IPS-18c (cell line): ENCODE measurements at regions not wholly inside any gene's neighbourhood (a gene's known extent, or its start where the extent isn't known, plus 50 kb on each side); places are given as distances from the start of the nearest gene placed in this dataset.
A peak's percentile ranks its signal among the peaks of the same experiment; 100 is the strongest.
"Not testable (repeated sequence)": the region's sequence is repeated elsewhere in the genome, so short reads cannot be mapped to it uniquely, and the experiment has no call there.

ENCODE experiments used
- H3K4me3 ChIP-seq: 2 replicates; pipeline ENCODE4 v1.7.0; 2013; ENCODE audit warnings: low read depth, mild to moderate bottlenecking, low read length, moderate library complexity; ENCODE audit not compliant: insufficient read depth
- H3K9me3 ChIP-seq: one replicate; pipeline ENCODE4 v1.6.1; 2013; ENCODE audit warnings: mild to moderate bottlenecking, low read length, moderate library complexity; ENCODE audit not compliant: control insufficient read depth, insufficient read depth

DNA sequence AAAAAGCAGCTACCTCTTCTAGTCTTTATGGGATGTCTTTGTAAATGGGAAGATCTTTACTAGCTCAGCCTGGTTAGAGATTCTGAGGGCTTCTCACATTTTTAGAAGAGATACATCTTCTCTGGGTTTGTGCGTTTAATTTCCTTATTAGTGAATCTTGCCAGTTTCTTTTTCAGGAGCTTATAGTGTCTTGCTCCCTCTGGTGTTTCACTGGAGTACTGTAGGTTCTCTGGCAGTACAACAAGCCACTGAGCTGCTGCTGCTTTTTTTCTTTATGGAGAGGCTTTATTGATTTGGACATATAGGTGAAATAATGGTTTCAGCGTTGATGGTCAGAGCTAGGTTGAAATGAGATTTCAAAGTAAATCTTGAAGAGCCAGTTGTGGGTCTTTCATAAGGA, 82.9 kb downstream of the LAS1L start:
- H3K4me3 ChIP-seq: no peak overlapping the region
- peaks cover 6% of the 10 kb centered on the region for H3K9me3 ChIP-seq

DNA sequence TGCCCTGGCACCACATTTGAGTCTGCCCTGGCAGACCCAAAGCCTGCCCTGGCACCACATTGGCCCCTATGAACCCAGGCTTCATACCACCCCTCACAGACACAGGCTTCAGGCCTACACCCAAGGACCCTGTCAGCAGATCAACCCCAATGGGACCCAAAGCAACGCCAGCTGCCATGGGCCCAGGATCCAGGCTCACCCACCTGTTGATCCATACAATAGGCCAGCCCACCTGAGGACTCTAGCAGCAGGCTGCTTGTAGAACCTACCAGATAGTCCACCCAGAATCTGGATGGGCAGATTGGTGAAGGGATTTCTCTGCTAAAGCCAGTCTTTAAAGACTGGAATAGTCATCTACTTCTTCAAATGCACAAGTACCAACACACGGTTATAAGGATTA, 114.4 kb downstream of the LAS1L start:
- no peak overlapping the region for H3K4me3 ChIP-seq
- peaks cover 6% of the 10 kb centered on the region for H3K9me3 ChIP-seq

- H3K4me3 ChIP-seq: peak overlapping the region; percentile 36
- not testable (repeated sequence) for H3K9me3 ChIP-seq
These were observed 126.9 kb downstream of the LAS1L start for GRCh38 chrX:65407662-65408061.

DNA sequence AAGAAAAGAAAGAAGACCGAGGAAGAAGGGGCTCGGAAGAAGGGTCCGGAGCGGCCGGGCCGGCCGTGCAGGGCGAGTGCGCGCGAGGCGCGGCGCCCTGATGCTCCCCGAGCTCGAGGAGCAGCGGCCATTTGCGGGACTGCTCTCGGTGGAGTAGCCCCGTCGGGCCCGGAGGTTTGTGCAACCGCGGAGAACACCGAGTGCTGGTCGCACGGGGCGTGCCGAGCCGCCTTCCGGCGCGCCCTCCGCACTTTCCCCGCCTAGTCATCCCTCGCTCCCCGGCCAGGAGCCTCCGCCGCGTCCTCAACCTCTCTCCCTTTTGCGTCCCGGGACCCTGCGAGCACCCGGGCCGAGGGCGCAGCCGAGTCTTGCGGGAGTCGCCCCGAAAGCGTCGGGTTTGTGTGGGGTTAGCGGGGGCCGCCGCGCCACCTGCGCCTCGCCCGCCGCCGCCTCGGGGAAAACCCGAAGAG, 127.4 kb downstream of the LAS1L start:
- H3K9me3 ChIP-seq: peaks cover 3% of the 10 kb centered on the region
- peak overlapping the region; percentile 36 for H3K4me3 ChIP-seq

DNA sequence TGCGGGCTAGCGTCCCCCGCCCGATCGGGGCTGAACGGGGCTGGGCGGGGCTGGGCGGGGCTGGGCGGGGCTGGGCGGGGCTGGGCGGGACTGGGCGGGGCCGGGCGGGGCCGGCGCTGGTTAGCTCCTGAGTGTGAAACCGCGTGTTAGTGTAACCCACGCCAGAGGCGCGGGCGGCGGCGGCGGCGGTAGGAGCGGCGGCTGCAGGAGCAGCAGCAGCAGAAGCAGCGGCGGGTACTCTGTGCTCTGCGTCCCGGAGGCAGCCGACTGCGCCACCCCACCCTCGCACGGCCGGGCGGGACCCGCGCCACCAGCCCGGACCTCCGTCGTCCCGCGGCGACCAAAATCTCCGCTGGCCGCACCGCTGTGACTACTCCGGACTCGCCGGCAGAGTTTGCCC, 128.1 kb downstream of the LAS1L start:
- Histone ChIP-seq H3K9me3 (peaks cover 3% of the 10 kb centered on the region), H3K4me3 (peak overlapping the region; percentile 20; the same call in 1 of the 2 replicates)

GRCh38 chrX:65392284-65392683, 142.3 kb downstream of the LAS1L start:
- Histone ChIP-seq H3K4me3 (no peak overlapping the region), H3K9me3 (peaks cover 9% of the 10 kb centered on the region)

- peaks cover 12% of the 10 kb centered on the region for H3K9me3 ChIP-seq
- not testable (repeated sequence) for H3K4me3 ChIP-seq
These were observed 145.5 kb downstream of the LAS1L start for GRCh38 chrX:65389120-65389519.
